ENCODE measurements at regions not wholly inside any gene's neighbourhood (a gene's known extent, or its start where the extent isn't known, plus 50 kb on each side); places are given as distances from the start of the nearest gene placed in this dataset.

- TF ChIP-seq EZH2 (optimal IDR thresholded peaks at IDR 0.05; ENCODE audit: low read depth, low read length) (no peak), CTCF (IDR thresholded peaks at IDR 0.05; ENCODE audit: low read length) (no peak)
These were observed 84.2 kb downstream of the NDUFS5 start for GRCh38 chr1:39110325-39110851.

Measured in MM.1S (cell line).